Left ventricle myocardium superior (tissue), 1 donor: ENCODE measurements at regions not wholly inside any gene's neighbourhood (a gene's known extent, or its start where the extent isn't known, plus 50 kb on each side); places are given as distances from the start of the nearest gene placed in this dataset. TPM values are rescaled to one million over a fixed set of nuclear protein-coding genes. Genes with fewer than 3 reads are reported as not detected.

ENCODE experiments used
- microRNA-seq: library from miRNA; unstranded; fragments of <30 nt; microRNA quantifications from one replicate; pipeline ENCODE4 v1.2.0, GENCODE V29; 2020; ENCODE audit warnings: borderline number of aligned reads
- donor health status: DM: no; HTN: yes; CAD: no; lungs with severe emphysema.

Small RNAs in the stretch of these regions (microRNA-seq; reads per million reads assigned to microRNA genes)
- not detected for gene MIR6078
